Sigmoid colon (tissue), 4 donors: ENCODE measurements at regions not wholly inside any gene's neighbourhood (a gene's known extent, or its start where the extent isn't known, plus 50 kb on each side); places are given as distances from the start of the nearest gene placed in this dataset.

ENCODE experiments used
- CTCF ChIP-seq, 4 experiments: fragments of 450-650 bp in 3 of 4; fragments of 200-600 bp in 1 of 4; IDR thresholded peaks; one replicate each; pipeline ENCODE4 v1.5.1; 2016 to 2019; ENCODE audit warnings: antibody characterized with exemption in 4 of 4, mild to moderate bottlenecking in 3 of 4, moderate library complexity in 2 of 4
- POLR2A ChIP-seq, 2 donors: fragments of 450-650 bp; IDR thresholded peaks; one replicate each; pipeline ENCODE4 v1.6.1; 2016; ENCODE audit warnings: antibody characterized with exemption in 2 of 2, mild to moderate bottlenecking in 2 of 2, moderate library complexity in 2 of 2
- POLR2AphosphoS5 ChIP-seq, 4 donors: sonication (generic); formaldehyde crosslinking; IDR thresholded peaks; one replicate each; pipeline ENCODE4 v1.6.1; 2017; ENCODE audit warnings: antibody characterized with exemption in 4 of 4

DNA sequence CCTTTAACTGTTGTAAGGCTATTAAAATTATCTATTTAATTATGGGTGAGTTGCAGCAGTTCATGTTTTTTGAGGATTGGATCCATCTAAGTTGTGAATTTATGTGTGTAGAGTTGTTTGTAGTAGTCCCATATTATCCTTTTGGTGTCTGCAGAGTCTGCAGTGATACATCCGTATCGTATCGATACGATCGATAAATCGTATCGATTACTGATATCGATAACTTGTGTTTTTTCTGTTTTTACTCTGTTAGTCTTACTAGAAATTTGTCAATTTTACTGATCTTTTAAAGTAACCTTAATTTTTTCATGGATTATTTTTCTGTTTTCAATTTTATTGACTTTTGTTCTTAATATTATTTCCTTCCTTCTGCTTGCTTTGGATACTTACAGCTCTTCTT, 462.5 kb upstream of the SOX5 start:
- TF ChIP-seq POLR2AphosphoS5 (IDR thresholded peaks at IDR 0.05) (no peak), CTCF (IDR thresholded peaks at IDR 0.05) (no peak), POLR2A (IDR thresholded peaks at IDR 0.05) (no peak)
